ENCODE measurements at regions not wholly inside any gene's neighbourhood (a gene's known extent, or its start where the extent isn't known, plus 50 kb on each side); places are given as distances from the start of the nearest gene placed in this dataset.

- TF ChIP-seq TEAD4 (IDR thresholded peaks at IDR 0.05) (no peak), NFIC (IDR thresholded peaks at IDR 0.05) (no peak), YY1 (IDR thresholded peaks at IDR 0.05; ENCODE audit: low read depth) (no peak), ZBTB7A (IDR thresholded peaks at IDR 0.05; ENCODE audit: low read depth) (no peak), FOXM1 (IDR thresholded peaks at IDR 0.05; ENCODE audit: borderline replicate concordance, low read depth) (no peak), RAD21 (IDR thresholded peaks at IDR 0.05; ENCODE audit: low read depth) (no peak), MAX (IDR thresholded peaks at IDR 0.05) (no peak), CREB1 (IDR thresholded peaks at IDR 0.05; ENCODE audit: low read depth) (no peak), TCF12 (IDR thresholded peaks at IDR 0.05; ENCODE audit: low read depth) (no peak)
Measured at GRCh38 chr17:77644181-77645071, 314.1 kb upstream of the TNRC6C start.

GRCh38 chr17:77645072-77646045, 313.1 kb upstream of the TNRC6C start:
- no peak for TF ChIP-seq MAX (IDR thresholded peaks at IDR 0.05)
- TF ChIP-seq USF1 (IDR thresholded peaks at IDR 0.05), result no peak
- TF ChIP-seq EP300 (IDR thresholded peaks at IDR 0.05; ENCODE audit: borderline replicate concordance), result no peak
- TF ChIP-seq REST (IDR thresholded peaks at IDR 0.05; ENCODE audit: low read depth), result no peak
- no peak for TF ChIP-seq RAD21 (IDR thresholded peaks at IDR 0.05; ENCODE audit: low read depth)
- TF ChIP-seq TAF1 (IDR thresholded peaks at IDR 0.05; ENCODE audit: low read depth), result no peak
- TF ChIP-seq FOXM1 (IDR thresholded peaks at IDR 0.05; ENCODE audit: borderline replicate concordance, low read depth), result no peak
- TF ChIP-seq CEBPB (IDR thresholded peaks at IDR 0.05), result no peak
- no peak for TF ChIP-seq CREB1 (IDR thresholded peaks at IDR 0.05; ENCODE audit: low read depth)
- TF ChIP-seq ZBTB7A (IDR thresholded peaks at IDR 0.05; ENCODE audit: low read depth), result no peak
- TF ChIP-seq TCF12 (IDR thresholded peaks at IDR 0.05; ENCODE audit: low read depth), result no peak

GRCh38 chr17:77646046-77646430, 312.5 kb upstream of the TNRC6C start:
- no peak for TF ChIP-seq USF1 (IDR thresholded peaks at IDR 0.05)

GRCh38 chr17:77647531-77647930, 311.0 kb upstream of the TNRC6C start:
- TF ChIP-seq YY1 (IDR thresholded peaks at IDR 0.05; ENCODE audit: low read depth) (no peak), NFIC (IDR thresholded peaks at IDR 0.05) (no peak), REST (IDR thresholded peaks at IDR 0.05; ENCODE audit: low read depth) (no peak), RAD21 (IDR thresholded peaks at IDR 0.05; ENCODE audit: low read depth) (no peak), USF1 (IDR thresholded peaks at IDR 0.05) (no peak), TEAD4 (IDR thresholded peaks at IDR 0.05) (no peak), MAX (IDR thresholded peaks at IDR 0.05) (no peak), TAF1 (IDR thresholded peaks at IDR 0.05; ENCODE audit: low read depth) (no peak)

- TF ChIP-seq RAD21 (IDR thresholded peaks at IDR 0.05; ENCODE audit: low read depth), result peak; percentile 29; the same call in 1 of the 2 replicates
- TF ChIP-seq CREB1 (IDR thresholded peaks at IDR 0.05; ENCODE audit: low read depth), result no peak
- TF ChIP-seq FOXM1 (IDR thresholded peaks at IDR 0.05; ENCODE audit: borderline replicate concordance, low read depth), result no peak
- no peak for TF ChIP-seq EP300 (IDR thresholded peaks at IDR 0.05; ENCODE audit: borderline replicate concordance)
- peak; percentile 23; the same call in 1 of the 2 replicates for TF ChIP-seq USF1 (IDR thresholded peaks at IDR 0.05)
Measured at GRCh38 chr17:77649717-77650211, 308.7 kb upstream of the TNRC6C start.

All from Ishikawa (cell line).